Liver (tissue), 3 donors: ENCODE measurements at regions not wholly inside any gene's neighbourhood (a gene's known extent, or its start where the extent isn't known, plus 50 kb on each side); places are given as distances from the start of the nearest gene placed in this dataset.

Experiments used
- ATF3 ChIP-seq: IDR thresholded peaks from 2 replicates; pipeline ENCODE4 v1.6.1; 2016; ENCODE audit warnings: antibody characterized with exemption
- CTCF ChIP-seq: fragments of 150-350 bp; IDR thresholded peaks from 2 replicates; pipeline ENCODE4 v1.5.1; 2017; ENCODE audit warnings: improper control_type of control experiment, low read depth, low read length; ENCODE audit not compliant: missing input control
- EGR1 ChIP-seq, 2 donors: IDR thresholded peaks; 2 replicates each; pipeline ENCODE4 v1.6.1; 2016 to 2018; ENCODE audit warnings: antibody characterized with exemption in 2 of 2, low read depth in 2 of 2
- GABPA ChIP-seq, 2 donors: IDR thresholded peaks in 1 of 2; conservative IDR thresholded peaks in 1 of 2; 2 replicates each; pipeline ENCODE4 v1.6.1; 2016; ENCODE audit warnings: antibody characterized with exemption in 2 of 2, mild to moderate bottlenecking in 1 of 2, moderate library complexity in 1 of 2
- JUND ChIP-seq, 2 donors: IDR thresholded peaks; 2 replicates each; pipeline ENCODE4 v1.6.1; 2016; ENCODE audit warnings: antibody characterized with exemption in 2 of 2
- MAX ChIP-seq: IDR thresholded peaks from 2 replicates; pipeline ENCODE4 v1.6.1; 2016; ENCODE audit warnings: antibody characterized with exemption
- NR2F2 ChIP-seq: IDR thresholded peaks from 2 replicates; pipeline ENCODE4 v1.6.1; 2016; ENCODE audit warnings: antibody characterized with exemption
- RAD21 ChIP-seq, 2 donors: IDR thresholded peaks; 2 replicates each; pipeline ENCODE4 v1.6.1; 2016; ENCODE audit warnings: antibody characterized with exemption in 2 of 2, mild to moderate bottlenecking in 2 of 2
- REST ChIP-seq: IDR thresholded peaks from 2 replicates; pipeline ENCODE4 v1.6.1; 2016; ENCODE audit warnings: antibody characterized with exemption, mild to moderate bottlenecking
- SP1 ChIP-seq: IDR thresholded peaks from 2 replicates; pipeline ENCODE4 v1.6.1; 2018; ENCODE audit warnings: antibody characterized with exemption, mild to moderate bottlenecking
- TAF1 ChIP-seq: conservative IDR thresholded peaks from 2 replicates; pipeline ENCODE4 v1.6.1; 2016; ENCODE audit warnings: antibody characterized with exemption, mild to moderate bottlenecking
- YY1 ChIP-seq: IDR thresholded peaks from 2 replicates; pipeline ENCODE4 v1.6.1; 2016; ENCODE audit warnings: antibody characterized with exemption, mild to moderate bottlenecking
- ZBTB33 ChIP-seq: IDR thresholded peaks from 2 replicates; pipeline ENCODE4 v1.6.1; 2016; ENCODE audit warnings: antibody characterized with exemption
- donor health status: healthy.
- donor health status: healthy.

GRCh38 chr1:18009478-18009961, 98.1 kb upstream of the IGSF21 start:
- TF ChIP-seq CTCF = no peak
- TF ChIP-seq MAX = no peak
- no peak for TF ChIP-seq REST
- no peak for TF ChIP-seq SP1
- TF ChIP-seq GABPA (IDR thresholded peaks at IDR 0.05 in 1 of 2, conservative IDR thresholded peaks at IDR 0.05 in 1 of 2) = no peak
- no peak for TF ChIP-seq YY1
- no peak for TF ChIP-seq EGR1 (IDR thresholded peaks at IDR 0.05; ENCODE audit: low read depth in 2 of 2)
- no peak for TF ChIP-seq TAF1
- TF ChIP-seq JUND (IDR thresholded peaks at IDR 0.05) = no peak
- no peak for TF ChIP-seq NR2F2
- no peak for TF ChIP-seq ATF3
- TF ChIP-seq ZBTB33 = no peak
- no peak for TF ChIP-seq RAD21 (IDR thresholded peaks at IDR 0.05)
